Ovary (tissue), 3 donors: ENCODE measurements at regions not wholly inside any gene's neighbourhood (a gene's known extent, or its start where the extent isn't known, plus 50 kb on each side); places are given as distances from the start of the nearest gene placed in this dataset.

Experiments used
- EP300 ChIP-seq: sonication (generic); formaldehyde crosslinking; IDR thresholded peaks from one replicate; pipeline ENCODE4 v1.6.1; 2017; ENCODE audit warnings: antibody characterized with exemption
- POLR2A ChIP-seq: fragments of 450-650 bp; IDR thresholded peaks from one replicate; pipeline ENCODE4 v1.6.1; 2017; ENCODE audit warnings: antibody characterized with exemption, mild to moderate bottlenecking, moderate library complexity
- TF ChIP-seq, protein P1 (sequence below), 3 donors: fragments of 450-650 bp in 2 of 3; fragments of 200-600 bp in 1 of 3; IDR thresholded peaks; one replicate each; pipeline versions ENCODE4 v1.5.1 to v1.8.0; 2016 to 2022; ENCODE audit warnings: antibody characterized with exemption in 3 of 3, mild to moderate bottlenecking in 1 of 3
- donor health status: DM: no; HTN: no; CAD: no.

DNA sequence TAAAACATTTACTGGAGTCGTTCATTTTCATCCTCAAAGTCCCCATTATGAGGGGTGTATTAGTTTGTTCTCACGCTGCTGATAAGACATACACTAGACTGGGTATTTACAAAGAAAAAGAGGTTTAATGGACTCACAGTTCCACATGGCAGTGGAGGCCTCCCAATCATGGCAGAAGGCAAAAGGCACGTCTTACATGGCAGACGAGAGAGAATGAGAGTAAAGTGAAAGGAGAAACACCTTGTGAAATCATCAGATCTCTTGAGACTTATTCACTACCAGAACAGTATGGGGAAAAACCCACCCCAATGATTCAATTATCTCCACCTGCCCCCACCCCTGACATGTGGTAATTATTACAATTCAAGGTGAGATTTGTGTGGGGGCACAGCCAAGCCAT, 830.4 kb upstream of the RGS18 start:
- TF ChIP-seq, protein P1, sequence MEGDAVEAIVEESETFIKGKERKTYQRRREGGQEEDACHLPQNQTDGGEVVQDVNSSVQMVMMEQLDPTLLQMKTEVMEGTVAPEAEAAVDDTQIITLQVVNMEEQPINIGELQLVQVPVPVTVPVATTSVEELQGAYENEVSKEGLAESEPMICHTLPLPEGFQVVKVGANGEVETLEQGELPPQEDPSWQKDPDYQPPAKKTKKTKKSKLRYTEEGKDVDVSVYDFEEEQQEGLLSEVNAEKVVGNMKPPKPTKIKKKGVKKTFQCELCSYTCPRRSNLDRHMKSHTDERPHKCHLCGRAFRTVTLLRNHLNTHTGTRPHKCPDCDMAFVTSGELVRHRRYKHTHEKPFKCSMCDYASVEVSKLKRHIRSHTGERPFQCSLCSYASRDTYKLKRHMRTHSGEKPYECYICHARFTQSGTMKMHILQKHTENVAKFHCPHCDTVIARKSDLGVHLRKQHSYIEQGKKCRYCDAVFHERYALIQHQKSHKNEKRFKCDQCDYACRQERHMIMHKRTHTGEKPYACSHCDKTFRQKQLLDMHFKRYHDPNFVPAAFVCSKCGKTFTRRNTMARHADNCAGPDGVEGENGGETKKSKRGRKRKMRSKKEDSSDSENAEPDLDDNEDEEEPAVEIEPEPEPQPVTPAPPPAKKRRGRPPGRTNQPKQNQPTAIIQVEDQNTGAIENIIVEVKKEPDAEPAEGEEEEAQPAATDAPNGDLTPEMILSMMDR (IDR thresholded peaks at IDR 0.05), result no peak
- TF ChIP-seq POLR2A, result no peak
- TF ChIP-seq EP300, result no peak
